HCT116 (cell line): ENCODE measurements at regions not wholly inside any gene's neighbourhood (a gene's known extent, or its start where the extent isn't known, plus 50 kb on each side); places are given as distances from the start of the nearest gene placed in this dataset.

ENCODE experiments used
- ATAC-seq: fragments of 200-7000 bp; cut with Tn5 transposase; 2 replicates; pipeline ENCODE4 v1.9.1; 2020; ENCODE audit warnings: mild to moderate bottlenecking, moderate library complexity
- BruUV-seq: library from RNA; stranded (reverse); fragments of 400-500 nt; replicated peaks from 2 replicates; lab custom pipeline; 2021; lab: Mats Ljungman, UMichigan
- CTCF ChIA-PET: fragments of 300-600 bp; sonication (Branson Sonifier 250); formaldehyde crosslinking; loops from one replicate; lab custom pipeline; 2021; ENCODE audit warnings: antibody characterized with exemption; lab: Charles Lee
- POLR2A ChIA-PET: fragments of 300-600, 350-600 bp; sonication (Branson Sonifier 250); formaldehyde crosslinking; loops from one replicate; lab custom pipeline; 2021; ENCODE audit warnings: antibody characterized with exemption; lab: Charles Lee
- RAD21 ChIA-PET, 2 experiments: fragments of 300-600 bp; sonication (Branson Sonifier 250); formaldehyde crosslinking; loops; one replicate each; lab custom pipeline; 2023; ENCODE audit warnings: low total read pairs in 2 of 2; ENCODE audit not compliant: uncharacterized antibody in 2 of 2, unreplicated experiment in 2 of 2, low non-redundant PET in 1 of 2; lab: Charles Lee
- DNase-seq: peaks from one replicate; pipeline ENCODE4 v3.0.0-alpha.2; 2010; ENCODE audit warnings: low read depth, low spot score
- H2AFZ ChIP-seq: fragments of 200-600 bp; shearing (Covaris generic), sonication (generic); 2 replicates; pipeline ENCODE4 v1.6.1; 2017; ENCODE audit warnings: low read depth, mixed run types, mixed read lengths, antibody characterized with exemption, low read length; ENCODE audit not compliant: poor library complexity, severe bottlenecking
- H3K27ac ChIP-seq: 2 replicates; pipeline ENCODE4 v1.5.1; 2012; ENCODE audit warnings: low read depth, low read length
- H3K27me3 ChIP-seq: fragments of 200-600 bp; sonication (generic); 2 replicates; pipeline ENCODE4 v1.6.1; 2016; ENCODE audit warnings: mixed run types, low read length, mixed read lengths; ENCODE audit not compliant: insufficient read depth
- H3K36me3 ChIP-seq, 2 experiments: fragments of 200-500 bp in 1 of 2; fragments of 200-600 bp in 1 of 2; sonication (Bioruptor generic) in 1 of 2; sonication (generic) in 1 of 2; 2 replicates each; pipeline versions ENCODE4 v1.5.1 to v1.6.1; 2014 to 2016; ENCODE audit warnings: low read length in 2 of 2, inconsistent platforms in 1 of 2, mixed read lengths in 1 of 2, mixed run types in 1 of 2; ENCODE audit not compliant: insufficient read depth in 2 of 2, control insufficient read depth in 1 of 2
- H3K4me1 ChIP-seq, 2 experiments: fragments of 200-600 bp in 1 of 2; sonication (generic) in 1 of 2; 2 replicates each; pipeline versions ENCODE4 v1.5.1 to v1.6.1; 2012 to 2017; ENCODE audit warnings: low read length in 2 of 2, inconsistent platforms in 1 of 2, mild to moderate bottlenecking in 1 of 2, mixed read lengths in 1 of 2, mixed run types in 1 of 2, moderate library complexity in 1 of 2; ENCODE audit not compliant: insufficient read depth in 2 of 2, control insufficient read depth in 1 of 2
- H3K4me2 ChIP-seq: fragments of 200-600 bp; sonication (generic); 2 replicates; pipeline ENCODE4 v1.6.1; 2017; ENCODE audit warnings: mixed run types, low read length, mixed read lengths
- H3K4me3 ChIP-seq, 2 experiments: fragments of 200-600 bp in 1 of 2; sonication (generic) in 1 of 2; replicated peaks in 1 of 2; 2 replicates each; pipeline ENCODE4 v1.5.1; 2011 to 2016; ENCODE audit warnings: low read length in 2 of 2, control low read depth in 1 of 2, low read depth in 1 of 2, mild to moderate bottlenecking in 1 of 2, mixed read lengths in 1 of 2, mixed run types in 1 of 2
- H3K79me2 ChIP-seq: fragments of 200-600 bp; sonication (generic); 2 replicates; pipeline ENCODE4 v1.6.1; 2017; ENCODE audit warnings: mild to moderate bottlenecking, mixed run types, low read length, moderate library complexity, mixed read lengths; ENCODE audit not compliant: insufficient read depth
- H3K9ac ChIP-seq: fragments of 200-600 bp; sonication (generic); 2 replicates; pipeline ENCODE4 v1.6.1; 2016; ENCODE audit warnings: low read length, mixed read lengths
- H3K9me2 ChIP-seq: fragments of 200-600 bp; sonication (generic), shearing (Covaris generic); 2 replicates; pipeline ENCODE4 v1.6.1; 2017; ENCODE audit warnings: mixed run types, mild to moderate bottlenecking, moderate library complexity; ENCODE audit not compliant: insufficient read depth
- H3K9me3 ChIP-seq, 2 experiments: fragments of 200-500 bp in 1 of 2; fragments of 200-600 bp in 1 of 2; sonication (Bioruptor generic) in 1 of 2; sonication (generic) in 1 of 2; 2 replicates each; pipeline ENCODE4 v1.6.1; 2014 to 2017; ENCODE audit warnings: low read length in 2 of 2, mixed read lengths in 2 of 2, inconsistent platforms in 1 of 2, low read depth in 1 of 2, mild to moderate bottlenecking in 1 of 2, mixed run types in 1 of 2, moderate library complexity in 1 of 2; ENCODE audit not compliant: control insufficient read depth in 1 of 2, insufficient read depth in 1 of 2
- H4K20me1 ChIP-seq: fragments of 200-600 bp; sonication (generic), shearing (Covaris generic); 2 replicates; pipeline ENCODE4 v1.6.1; 2017; ENCODE audit warnings: mixed run types, mild to moderate bottlenecking, moderate library complexity; ENCODE audit not compliant: insufficient read depth
- EZH2phosphoT487 ChIP-seq: fragments of 200-600 bp; IDR thresholded peaks from 2 replicates; pipeline ENCODE4 v1.6.1; 2018; ENCODE audit warnings: antibody characterized with exemption, borderline replicate concordance
- POLR2A ChIP-seq: IDR thresholded peaks from 2 replicates; pipeline ENCODE4 v1.7.0; 2011; ENCODE audit warnings: borderline replicate concordance; ENCODE audit not compliant: insufficient read depth, insufficient read length; ENCODE audit errors: extremely low read depth
- RAD21 ChIP-seq: IDR thresholded peaks from 2 replicates; pipeline ENCODE4 v1.6.1; 2012; ENCODE audit warnings: low read depth, mild to moderate bottlenecking
- SIN3A ChIP-seq: IDR thresholded peaks from 2 replicates; pipeline ENCODE4 v1.6.1; 2012; ENCODE audit warnings: low read depth
- ZNF274 ChIP-seq: fragments of 200-500 bp; sonication (Bioruptor generic); IDR thresholded peaks from 2 replicates; pipeline ENCODE4 v1.6.1; 2014; ENCODE audit warnings: mild to moderate bottlenecking, low read depth, low read length, inconsistent platforms
- intact Hi-C: fragments of 100-400 bp; cut with micrococcal nuclease; formaldehyde crosslinking; loops from 2 replicates; pipeline ENCODE4 v1.10.0; 2022
- TF ChIP-seq, protein P1 (sequence below): IDR thresholded peaks from 2 replicates; pipeline ENCODE4 v1.6.1; 2012
- TF ChIP-seq, protein P2 (sequence below): IDR thresholded peaks from 2 replicates; pipeline ENCODE4 v1.6.1; 2012; ENCODE audit warnings: low read depth

DNA sequence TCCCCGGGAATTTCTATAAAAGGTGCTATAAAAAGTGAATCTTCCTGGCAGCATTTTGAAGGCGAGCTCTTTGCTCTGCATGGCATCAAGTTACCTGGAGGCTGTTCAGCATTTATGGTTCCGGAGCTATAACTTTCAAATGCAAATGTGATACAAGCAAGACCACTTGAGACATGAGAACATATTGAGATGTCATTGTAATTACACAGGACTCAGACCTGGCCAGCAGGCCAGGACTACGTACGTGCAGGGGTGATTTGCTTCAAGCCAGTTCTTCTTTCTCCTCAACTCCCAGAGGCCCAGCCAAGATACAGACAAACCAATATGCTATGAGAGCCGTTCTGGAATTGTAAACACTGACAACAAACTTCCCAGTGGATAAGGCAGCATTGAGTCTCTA lies 227.4 kb upstream of the FAT3 start:
- TF ChIP-seq SIN3A (no peak), EZH2phosphoT487 (no peak), ZNF274 (no peak), POLR2A (no peak), RAD21 (no peak)
- TF ChIP-seq, protein P1, sequence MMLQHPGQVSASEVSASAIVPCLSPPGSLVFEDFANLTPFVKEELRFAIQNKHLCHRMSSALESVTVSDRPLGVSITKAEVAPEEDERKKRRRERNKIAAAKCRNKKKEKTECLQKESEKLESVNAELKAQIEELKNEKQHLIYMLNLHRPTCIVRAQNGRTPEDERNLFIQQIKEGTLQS: no peak
- TF ChIP-seq, protein P2, sequence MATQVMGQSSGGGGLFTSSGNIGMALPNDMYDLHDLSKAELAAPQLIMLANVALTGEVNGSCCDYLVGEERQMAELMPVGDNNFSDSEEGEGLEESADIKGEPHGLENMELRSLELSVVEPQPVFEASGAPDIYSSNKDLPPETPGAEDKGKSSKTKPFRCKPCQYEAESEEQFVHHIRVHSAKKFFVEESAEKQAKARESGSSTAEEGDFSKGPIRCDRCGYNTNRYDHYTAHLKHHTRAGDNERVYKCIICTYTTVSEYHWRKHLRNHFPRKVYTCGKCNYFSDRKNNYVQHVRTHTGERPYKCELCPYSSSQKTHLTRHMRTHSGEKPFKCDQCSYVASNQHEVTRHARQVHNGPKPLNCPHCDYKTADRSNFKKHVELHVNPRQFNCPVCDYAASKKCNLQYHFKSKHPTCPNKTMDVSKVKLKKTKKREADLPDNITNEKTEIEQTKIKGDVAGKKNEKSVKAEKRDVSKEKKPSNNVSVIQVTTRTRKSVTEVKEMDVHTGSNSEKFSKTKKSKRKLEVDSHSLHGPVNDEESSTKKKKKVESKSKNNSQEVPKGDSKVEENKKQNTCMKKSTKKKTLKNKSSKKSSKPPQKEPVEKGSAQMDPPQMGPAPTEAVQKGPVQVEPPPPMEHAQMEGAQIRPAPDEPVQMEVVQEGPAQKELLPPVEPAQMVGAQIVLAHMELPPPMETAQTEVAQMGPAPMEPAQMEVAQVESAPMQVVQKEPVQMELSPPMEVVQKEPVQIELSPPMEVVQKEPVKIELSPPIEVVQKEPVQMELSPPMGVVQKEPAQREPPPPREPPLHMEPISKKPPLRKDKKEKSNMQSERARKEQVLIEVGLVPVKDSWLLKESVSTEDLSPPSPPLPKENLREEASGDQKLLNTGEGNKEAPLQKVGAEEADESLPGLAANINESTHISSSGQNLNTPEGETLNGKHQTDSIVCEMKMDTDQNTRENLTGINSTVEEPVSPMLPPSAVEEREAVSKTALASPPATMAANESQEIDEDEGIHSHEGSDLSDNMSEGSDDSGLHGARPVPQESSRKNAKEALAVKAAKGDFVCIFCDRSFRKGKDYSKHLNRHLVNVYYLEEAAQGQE: no peak
- Histone ChIP-seq H3K9ac (no peak overlapping the region), H3K4me1 (no peaks in the 10 kb centered on the region), H3K79me2 (no peaks in the 10 kb centered on the region), H3K27me3 (no peaks in the 10 kb centered on the region), H3K4me3 (no peak overlapping the region), H3K27ac (no peak overlapping the region), H3K9me3 (peaks cover 6 to 9% of the 10 kb centered on the region in 2 experiments; a peak in 2 of 4 replicates), H3K9me2 (no peaks in the 10 kb centered on the region), H4K20me1 (no peaks in the 10 kb centered on the region), H3K4me2 (no peak overlapping the region), H2AFZ (no peak overlapping the region), H3K36me3 (no peaks in the 10 kb centered on the region)
- POLR2A ChIA-PET: no interaction called here
- intact Hi-C loops: no loop called here
- no peak for ATAC-seq
- no peak for DNase-seq
- RAD21 ChIA-PET: no interaction called here
- CTCF ChIA-PET: no interaction called here
- BruUV-seq: no TSS peak
